Activated T-cell treated with anti-CD3 and anti-CD28 coated beads, Interleukin-2, amount 50 U/mL, for 4 hours (primary cell): ENCODE measurements at regions not wholly inside any gene's neighbourhood (a gene's known extent, or its start where the extent isn't known, plus 50 kb on each side); places are given as distances from the start of the nearest gene placed in this dataset.

Experiments used
- ATAC-seq, 2 donors: fragments of 200-7000 bp; cut with Tn5 transposase; one replicate each; pipeline ENCODE4 v1.10.0; 2021
- DNase-seq: peaks from one replicate; pipeline ENCODE4 v3.0.0-alpha.2; 2020
- H3K27me3 Mint-ChIP-seq: one replicate; pipeline ENCODE4 v1.8.0; 2021; ENCODE audit warnings: low read depth, mixed read lengths
- H3K36me3 Mint-ChIP-seq: one replicate; pipeline ENCODE4 v1.8.0; 2022; ENCODE audit warnings: mixed read lengths; ENCODE audit not compliant: insufficient read depth
- H3K4me1 Mint-ChIP-seq: one replicate; pipeline ENCODE4 v1.8.0; 2021; ENCODE audit warnings: low read depth, mixed read lengths
- H3K4me3 Mint-ChIP-seq: one replicate; pipeline ENCODE4 v1.8.0; 2021; ENCODE audit warnings: mild to moderate bottlenecking, moderate library complexity, mixed read lengths
- H3K9me3 Mint-ChIP-seq: one replicate; pipeline ENCODE4 v1.8.0; 2021; ENCODE audit warnings: mixed read lengths

- Mint-ChIP-seq H3K4me1 (no peaks in the 10 kb centered on the region), H3K4me3 (no peak overlapping the region), H3K27me3 (peaks cover 7% of the 10 kb centered on the region), H3K36me3 (no peaks in the 10 kb centered on the region), H3K9me3 (no peaks in the 10 kb centered on the region)
- no peak for ATAC-seq
- no peak for DNase-seq
These were observed 439.2 kb downstream of the SETBP1 start for GRCh38 chr18:45119876-45120275.

- Mint-ChIP-seq H3K4me3 (no peak overlapping the region), H3K4me1 (no peaks in the 10 kb centered on the region), H3K27me3 (peaks cover 4% of the 10 kb centered on the region), H3K36me3 (no peaks in the 10 kb centered on the region), H3K9me3 (no peaks in the 10 kb centered on the region)
- ATAC-seq (no peak), DNase-seq (no peak)
These were observed 440.5 kb downstream of the SETBP1 start for GRCh38 chr18:45121146-45121545.

GRCh38 chr18:45122506-45122905 is 441.8 kb downstream of the SETBP1 start:
- peaks cover 4% of the 10 kb centered on the region for H3K27me3 Mint-ChIP-seq

GRCh38 chr18:45127405-45127804 is 446.7 kb downstream of the SETBP1 start:
- H3K27me3 Mint-ChIP-seq = peaks cover 8% of the 10 kb centered on the region
- no peak overlapping the region for H3K4me3 Mint-ChIP-seq
- H3K36me3 Mint-ChIP-seq = no peaks in the 10 kb centered on the region
- ATAC-seq = no peak
- no peaks in the 10 kb centered on the region for H3K4me1 Mint-ChIP-seq
- no peaks in the 10 kb centered on the region for H3K9me3 Mint-ChIP-seq
- no peak for DNase-seq

More at GRCh38 chr18:45122506-45122905, 441.8 kb downstream of the SETBP1 start:
- ATAC-seq (no peak), DNase-seq (no peak)
- Mint-ChIP-seq H3K9me3 (no peaks in the 10 kb centered on the region), H3K4me1 (no peaks in the 10 kb centered on the region), H3K36me3 (no peaks in the 10 kb centered on the region), H3K4me3 (no peak overlapping the region)

GRCh38 chr18:45133276-45133675 is 452.6 kb downstream of the SETBP1 start:
- peaks cover 8% of the 10 kb centered on the region for H3K27me3 Mint-ChIP-seq
- DNase-seq (no peak), ATAC-seq (no peak)
- H3K36me3 Mint-ChIP-seq = no peaks in the 10 kb centered on the region
- H3K9me3 Mint-ChIP-seq = no peaks in the 10 kb centered on the region
- peaks cover 2% of the 10 kb centered on the region for H3K4me1 Mint-ChIP-seq
- H3K4me3 Mint-ChIP-seq = no peak overlapping the region

- DNase-seq = no peak
- Mint-ChIP-seq H3K9me3 (peaks cover 8% of the 10 kb centered on the region), H3K27me3 (peaks cover 2% of the 10 kb centered on the region), H3K4me3 (no peak overlapping the region), H3K4me1 (peaks cover 2% of the 10 kb centered on the region), H3K36me3 (no peaks in the 10 kb centered on the region)
- no peak for ATAC-seq
These were observed 455.8 kb downstream of the SETBP1 start for GRCh38 chr18:45136381-45137086.

- ATAC-seq = no peak
- peaks cover 2% of the 10 kb centered on the region for H3K27me3 Mint-ChIP-seq
- peaks cover 2% of the 10 kb centered on the region for H3K4me1 Mint-ChIP-seq
These were observed 456.4 kb downstream of the SETBP1 start for GRCh38 chr18:45137087-45137419.

GRCh38 chr18:45139478-45139877 is 458.8 kb downstream of the SETBP1 start:
- ATAC-seq (no peak), DNase-seq (no peak)
- Mint-ChIP-seq H3K27me3 (no peaks in the 10 kb centered on the region), H3K9me3 (peaks cover 8% of the 10 kb centered on the region), H3K4me3 (no peak overlapping the region), H3K4me1 (peaks cover 2% of the 10 kb centered on the region), H3K36me3 (no peaks in the 10 kb centered on the region)

More at GRCh38 chr18:45137087-45137419, 456.4 kb downstream of the SETBP1 start:
- Mint-ChIP-seq H3K4me3 (no peak overlapping the region), H3K36me3 (no peaks in the 10 kb centered on the region), H3K9me3 (peaks cover 8% of the 10 kb centered on the region)
- no peak for DNase-seq

GRCh38 chr18:45142868-45143267 is 462.2 kb downstream of the SETBP1 start:
- Mint-ChIP-seq H3K4me3 (no peak overlapping the region), H3K27me3 (no peaks in the 10 kb centered on the region), H3K9me3 (peaks cover 8% of the 10 kb centered on the region), H3K4me1 (no peaks in the 10 kb centered on the region), H3K36me3 (no peaks in the 10 kb centered on the region)
- DNase-seq (no peak), ATAC-seq (no peak)

- DNase-seq (no peak), ATAC-seq (no peak)
- Mint-ChIP-seq H3K4me1 (no peaks in the 10 kb centered on the region), H3K36me3 (no peaks in the 10 kb centered on the region), H3K9me3 (no peaks in the 10 kb centered on the region), H3K4me3 (no peak overlapping the region), H3K27me3 (no peaks in the 10 kb centered on the region)
These were observed 465.6 kb upstream of the SLC14A2 start for GRCh38 chr18:45149712-45150111.

GRCh38 chr18:45151645-45152044 is 463.6 kb upstream of the SLC14A2 start:
- Mint-ChIP-seq H3K4me3 (no peak overlapping the region), H3K27me3 (no peaks in the 10 kb centered on the region), H3K36me3 (no peaks in the 10 kb centered on the region), H3K9me3 (no peaks in the 10 kb centered on the region), H3K4me1 (no peaks in the 10 kb centered on the region)
- DNase-seq (no peak), ATAC-seq (no peak)

GRCh38 chr18:45155526-45155925 is 459.8 kb upstream of the SLC14A2 start:
- no peaks in the 10 kb centered on the region for H3K9me3 Mint-ChIP-seq
- DNase-seq (no peak), ATAC-seq (no peak)
- H3K4me1 Mint-ChIP-seq = no peaks in the 10 kb centered on the region
- no peaks in the 10 kb centered on the region for H3K36me3 Mint-ChIP-seq
- no peak overlapping the region for H3K4me3 Mint-ChIP-seq
- no peaks in the 10 kb centered on the region for H3K27me3 Mint-ChIP-seq

GRCh38 chr18:45156946-45157345 is 458.3 kb upstream of the SLC14A2 start:
- no peak for ATAC-seq
- no peak for DNase-seq
- H3K27me3 Mint-ChIP-seq = no peaks in the 10 kb centered on the region

GRCh38 chr18:45157576-45157975 is 457.7 kb upstream of the SLC14A2 start:
- H3K4me1 Mint-ChIP-seq = no peaks in the 10 kb centered on the region
- no peak for ATAC-seq
- no peak for DNase-seq

More at GRCh38 chr18:45156946-45157345, 458.3 kb upstream of the SLC14A2 start:
- H3K4me3 Mint-ChIP-seq = no peak overlapping the region
- H3K9me3 Mint-ChIP-seq = no peaks in the 10 kb centered on the region
- no peaks in the 10 kb centered on the region for H3K4me1 Mint-ChIP-seq
- no peaks in the 10 kb centered on the region for H3K36me3 Mint-ChIP-seq

GRCh38 chr18:45161850-45162249 is 453.4 kb upstream of the SLC14A2 start:
- H3K4me1 Mint-ChIP-seq = no peaks in the 10 kb centered on the region
- no peaks in the 10 kb centered on the region for H3K36me3 Mint-ChIP-seq
- ATAC-seq (no peak), DNase-seq (no peak)
- no peak overlapping the region for H3K4me3 Mint-ChIP-seq
- H3K9me3 Mint-ChIP-seq = no peaks in the 10 kb centered on the region
- H3K27me3 Mint-ChIP-seq = peaks cover 2% of the 10 kb centered on the region

More at GRCh38 chr18:45157576-45157975, 457.7 kb upstream of the SLC14A2 start:
- no peaks in the 10 kb centered on the region for H3K9me3 Mint-ChIP-seq
- H3K4me3 Mint-ChIP-seq = no peak overlapping the region
- no peaks in the 10 kb centered on the region for H3K27me3 Mint-ChIP-seq
- H3K36me3 Mint-ChIP-seq = no peaks in the 10 kb centered on the region
